ENCODE measurements at regions not wholly inside any gene's neighbourhood (a gene's known extent, or its start where the extent isn't known, plus 50 kb on each side); places are given as distances from the start of the nearest gene placed in this dataset.

- no peak overlapping the region for H3K23ac ChIP-seq (ENCODE audit: low read length)
- H4K5ac ChIP-seq (ENCODE audit: low read length), result no peak overlapping the region
- H2BK5ac ChIP-seq (ENCODE audit: low read length), result no peak overlapping the region
- no peaks in the 10 kb centered on the region for H3K79me1 ChIP-seq (ENCODE audit: low read length)
- no peak overlapping the region for H4K8ac ChIP-seq (ENCODE audit: low read depth, low read length)
- no peaks in the 10 kb centered on the region for H3K36me3 ChIP-seq (ENCODE audit: control insufficient read depth, insufficient read depth, low read length)
- no peak overlapping the region for H2AK5ac ChIP-seq (ENCODE audit: low read length)
- no peak overlapping the region for H3K56ac ChIP-seq (ENCODE audit: low read length)
- DNase-seq, result no peak
- H3K79me2 ChIP-seq (ENCODE audit: control insufficient read depth, insufficient read depth, low read length), result no peaks in the 10 kb centered on the region
- no peaks in the 10 kb centered on the region for H3K4me1 ChIP-seq (ENCODE audit: control insufficient read depth, low read depth, low read length)
- H3K18ac ChIP-seq (ENCODE audit: low read length), result no peak overlapping the region
- no peaks in the 10 kb centered on the region for H3K27me3 ChIP-seq (ENCODE audit: insufficient read depth, low read length, poor library complexity)
- H2BK15ac ChIP-seq (replicated peaks; ENCODE audit: low read depth), result no peak overlapping the region
- H3K4ac ChIP-seq (ENCODE audit: low read depth, low read length), result no peak overlapping the region
- H3K9ac ChIP-seq (ENCODE audit: low read length), result no peak overlapping the region
- H3K4me3 ChIP-seq (ENCODE audit: low read length), result no peak overlapping the region
- WGBS (ENCODE audit: extremely low coverage, insufficient coverage, low lambda C conversion rate), result no CpG with 5 or more reads among the region's 2 CpGs
- H3K4me2 ChIP-seq (ENCODE audit: low read length), result no peak overlapping the region
- H3K27ac ChIP-seq (ENCODE audit: low read depth, low read length), result no peak overlapping the region
- no peak overlapping the region for H2BK120ac ChIP-seq (ENCODE audit: low read depth, low read length)
These were observed 140.4 kb upstream of the SLC24A3 start for GRCh38 chr20:19071902-19072498.

GRCh38 chr20:19072988-19073387, 139.5 kb upstream of the SLC24A3 start:
- no peak overlapping the region for H3K27ac ChIP-seq (ENCODE audit: low read depth, low read length)
- no peaks in the 10 kb centered on the region for H3K27me3 ChIP-seq (ENCODE audit: insufficient read depth, low read length, poor library complexity)
- no CpG with 5 or more reads among the region's 5 CpGs for WGBS (ENCODE audit: extremely low coverage, insufficient coverage, low lambda C conversion rate)
- no peaks in the 10 kb centered on the region for H3K36me3 ChIP-seq (ENCODE audit: control insufficient read depth, insufficient read depth, low read length)
- no peak overlapping the region for H3K18ac ChIP-seq (ENCODE audit: low read length)
- H3K56ac ChIP-seq (ENCODE audit: low read length), result no peak overlapping the region
- no peaks in the 10 kb centered on the region for H3K4me1 ChIP-seq (ENCODE audit: control insufficient read depth, low read depth, low read length)
- H3K4me3 ChIP-seq (ENCODE audit: low read length), result no peak overlapping the region
- H3K79me2 ChIP-seq (ENCODE audit: control insufficient read depth, insufficient read depth, low read length), result no peaks in the 10 kb centered on the region
- DNase-seq, result no peak
- no peak overlapping the region for H2BK120ac ChIP-seq (ENCODE audit: low read depth, low read length)
- H4K5ac ChIP-seq (ENCODE audit: low read length), result no peak overlapping the region
- no peak overlapping the region for H3K23ac ChIP-seq (ENCODE audit: low read length)
- H4K8ac ChIP-seq (ENCODE audit: low read depth, low read length), result no peak overlapping the region
- H3K4ac ChIP-seq (ENCODE audit: low read depth, low read length), result no peak overlapping the region
- no peak overlapping the region for H2BK15ac ChIP-seq (replicated peaks; ENCODE audit: low read depth)
- H3K9ac ChIP-seq (ENCODE audit: low read length), result no peak overlapping the region
- no peak overlapping the region for H3K4me2 ChIP-seq (ENCODE audit: low read length)
- no peak overlapping the region for H2BK5ac ChIP-seq (ENCODE audit: low read length)
- no peaks in the 10 kb centered on the region for H3K79me1 ChIP-seq (ENCODE audit: low read length)
- no peak overlapping the region for H2AK5ac ChIP-seq (ENCODE audit: low read length)

- Histone ChIP-seq H3K4me1 (ENCODE audit: control insufficient read depth, low read depth, low read length) (no peaks in the 10 kb centered on the region), H3K27me3 (ENCODE audit: insufficient read depth, low read length, poor library complexity) (no peaks in the 10 kb centered on the region), H3K4me3 (ENCODE audit: low read length) (no peak overlapping the region), H3K4me2 (ENCODE audit: low read length) (no peak overlapping the region), H2AK5ac (ENCODE audit: low read length) (no peak overlapping the region), H4K5ac (ENCODE audit: low read length) (no peak overlapping the region), H2BK120ac (ENCODE audit: low read depth, low read length) (no peak overlapping the region), H2BK5ac (ENCODE audit: low read length) (no peak overlapping the region), H3K18ac (ENCODE audit: low read length) (no peak overlapping the region), H4K8ac (ENCODE audit: low read depth, low read length) (no peak overlapping the region), H3K79me1 (ENCODE audit: low read length) (no peaks in the 10 kb centered on the region), H3K27ac (ENCODE audit: low read depth, low read length) (no peak overlapping the region), H3K9ac (ENCODE audit: low read length) (no peak overlapping the region), H3K56ac (ENCODE audit: low read length) (no peak overlapping the region), H3K36me3 (ENCODE audit: control insufficient read depth, insufficient read depth, low read length) (no peaks in the 10 kb centered on the region), H3K79me2 (ENCODE audit: control insufficient read depth, insufficient read depth, low read length) (no peaks in the 10 kb centered on the region), H2BK15ac (replicated peaks; ENCODE audit: low read depth) (no peak overlapping the region), H3K23ac (ENCODE audit: low read length) (no peak overlapping the region), H3K4ac (ENCODE audit: low read depth, low read length) (no peak overlapping the region)
- WGBS (ENCODE audit: extremely low coverage, insufficient coverage, low lambda C conversion rate), result no CpG with 5 or more reads among the region's 2 CpGs
- peak; percentile 75 for DNase-seq
These were observed 138.7 kb upstream of the SLC24A3 start for GRCh38 chr20:19073584-19074218.

GRCh38 chr20:19074356-19074755, 138.1 kb upstream of the SLC24A3 start:
- Histone ChIP-seq H3K23ac (ENCODE audit: low read length) (no peak overlapping the region), H3K27ac (ENCODE audit: low read depth, low read length) (no peak overlapping the region), H4K8ac (ENCODE audit: low read depth, low read length) (no peak overlapping the region), H3K9ac (ENCODE audit: low read length) (no peak overlapping the region), H3K27me3 (ENCODE audit: insufficient read depth, low read length, poor library complexity) (no peaks in the 10 kb centered on the region), H2BK5ac (ENCODE audit: low read length) (no peak overlapping the region), H3K56ac (ENCODE audit: low read length) (no peak overlapping the region), H2BK120ac (ENCODE audit: low read depth, low read length) (no peak overlapping the region), H4K5ac (ENCODE audit: low read length) (no peak overlapping the region), H2AK5ac (ENCODE audit: low read length) (no peak overlapping the region), H2BK15ac (replicated peaks; ENCODE audit: low read depth) (no peak overlapping the region), H3K4me1 (ENCODE audit: control insufficient read depth, low read depth, low read length) (no peaks in the 10 kb centered on the region), H3K18ac (ENCODE audit: low read length) (no peak overlapping the region), H3K36me3 (ENCODE audit: control insufficient read depth, insufficient read depth, low read length) (no peaks in the 10 kb centered on the region), H3K4me2 (ENCODE audit: low read length) (no peak overlapping the region), H3K79me2 (ENCODE audit: control insufficient read depth, insufficient read depth, low read length) (no peaks in the 10 kb centered on the region), H3K79me1 (ENCODE audit: low read length) (no peaks in the 10 kb centered on the region), H3K4me3 (ENCODE audit: low read length) (no peak overlapping the region), H3K4ac (ENCODE audit: low read depth, low read length) (no peak overlapping the region)
- no peak for DNase-seq
- no CpG with 5 or more reads among the region's 1 CpG for WGBS (ENCODE audit: extremely low coverage, insufficient coverage, low lambda C conversion rate)

GRCh38 chr20:19074828-19075516, 137.5 kb upstream of the SLC24A3 start:
- no CpG with 5 or more reads among the region's 8 CpGs for WGBS (ENCODE audit: extremely low coverage, insufficient coverage, low lambda C conversion rate)
- Histone ChIP-seq H3K18ac (ENCODE audit: low read length) (no peak overlapping the region), H3K27me3 (ENCODE audit: insufficient read depth, low read length, poor library complexity) (no peaks in the 10 kb centered on the region), H2BK5ac (ENCODE audit: low read length) (no peak overlapping the region), H2AK5ac (ENCODE audit: low read length) (no peak overlapping the region), H2BK15ac (replicated peaks; ENCODE audit: low read depth) (no peak overlapping the region), H2BK120ac (ENCODE audit: low read depth, low read length) (no peak overlapping the region), H3K36me3 (ENCODE audit: control insufficient read depth, insufficient read depth, low read length) (no peaks in the 10 kb centered on the region), H4K5ac (ENCODE audit: low read length) (no peak overlapping the region), H3K56ac (ENCODE audit: low read length) (no peak overlapping the region), H3K9ac (ENCODE audit: low read length) (no peak overlapping the region), H3K27ac (ENCODE audit: low read depth, low read length) (no peak overlapping the region), H3K4me2 (ENCODE audit: low read length) (no peak overlapping the region), H3K79me2 (ENCODE audit: control insufficient read depth, insufficient read depth, low read length) (no peaks in the 10 kb centered on the region), H3K4me3 (ENCODE audit: low read length) (no peak overlapping the region), H3K4ac (ENCODE audit: low read depth, low read length) (no peak overlapping the region), H4K8ac (ENCODE audit: low read depth, low read length) (no peak overlapping the region), H3K79me1 (ENCODE audit: low read length) (no peaks in the 10 kb centered on the region), H3K4me1 (ENCODE audit: control insufficient read depth, low read depth, low read length) (no peaks in the 10 kb centered on the region), H3K23ac (ENCODE audit: low read length) (no peak overlapping the region)
- peak; percentile 22 for DNase-seq

Data from mesendoderm (in vitro differentiated cells).